Esophagus muscularis mucosa (tissue), 4 donors: ENCODE measurements at regions not wholly inside any gene's neighbourhood (a gene's known extent, or its start where the extent isn't known, plus 50 kb on each side); places are given as distances from the start of the nearest gene placed in this dataset.
A peak's percentile ranks its signal among the peaks of the same experiment; 100 is the strongest.
"Not testable (repeated sequence)": the region's sequence is repeated elsewhere in the genome, so short reads cannot be mapped to it uniquely, and the experiment has no call there.

Experiments used
- DNase-seq: peaks from one replicate; pipeline ENCODE4 v3.0.0-alpha.2; 2017; ENCODE audit errors: extremely low spot score
- H3K27ac ChIP-seq, 4 donors: fragments of 200-600 bp; sonication (generic); replicated peaks in 1 of 4; 1 replicate in 3 of 4; 2 replicates in 1 of 4; pipeline ENCODE4 v1.5.1; 2016 to 2019; ENCODE audit warnings: mild to moderate bottlenecking in 1 of 4
- H3K27me3 ChIP-seq, 4 donors: fragments of 200-600 bp; sonication (generic); one replicate each; pipeline versions ENCODE4 v1.5.1 to v1.6.0; 2016 to 2019
- H3K36me3 ChIP-seq, 4 donors: fragments of 200-600 bp; sonication (generic); one replicate each; pipeline ENCODE4 v1.5.1; 2016 to 2019
- H3K4me1 ChIP-seq, 4 donors: fragments of 200-600 bp; sonication (generic); one replicate each; pipeline ENCODE4 v1.5.1; 2016 to 2019
- H3K4me3 ChIP-seq, 4 donors: fragments of 200-600 bp; sonication (generic); 1 replicate in 2 of 4; 2 replicates in 2 of 4; pipeline ENCODE4 v1.5.1; 2016 to 2019; ENCODE audit warnings: mild to moderate bottlenecking in 4 of 4, moderate library complexity in 1 of 4
- H3K9me3 ChIP-seq, 4 donors: fragments of 200-600 bp; sonication (generic); 1 replicate in 3 of 4; 2 replicates in 1 of 4; pipeline ENCODE4 v1.5.1; 2016 to 2019
- EP300 ChIP-seq: sonication (generic); formaldehyde crosslinking; IDR thresholded peaks from one replicate; pipeline ENCODE4 v1.6.1; 2017; ENCODE audit warnings: antibody characterized with exemption
- POLR2A ChIP-seq: fragments of 450-650 bp; IDR thresholded peaks from one replicate; pipeline ENCODE4 v1.6.1; 2017; ENCODE audit warnings: antibody characterized with exemption, moderate library complexity, mild to moderate bottlenecking, low read depth
- POLR2AphosphoS5 ChIP-seq, 2 donors: sonication (generic); formaldehyde crosslinking; IDR thresholded peaks; one replicate each; pipeline ENCODE4 v1.6.1; 2017; ENCODE audit warnings: antibody characterized with exemption in 2 of 2
- WGBS: methylation state at CpG from one replicate; pipeline ENCODE4 v1.1.5; 2018; 5-methylcytosine and 5-hydroxymethylcytosine counted together
- intact Hi-C: fragments of 100-400 bp; cut with DNase I; formaldehyde crosslinking; loops from one replicate; pipeline ENCODE4 v1.15.1; 2023
- TF ChIP-seq, protein P1 (sequence below), 3 experiments: fragments of 200-600 bp in 2 of 3; fragments of 450-650 bp in 1 of 3; sonication (generic) in 2 of 3; IDR thresholded peaks; one replicate each; pipeline ENCODE4 v1.5.1; 2017 to 2019; ENCODE audit warnings: antibody characterized with exemption in 3 of 3, mild to moderate bottlenecking in 2 of 3, moderate library complexity in 1 of 3

- intact Hi-C loops: no loop called here
- WGBS: 59% methylated on average over 6 of the region's 6 CpGs
- Histone ChIP-seq H3K4me3 (no peak overlapping the region), H3K9me3 (no peaks in the 10 kb centered on the region), H3K36me3 (no peaks in the 10 kb centered on the region), H3K4me1 (no peaks in the 10 kb centered on the region), H3K27ac (no peak overlapping the region), H3K27me3 (no peaks in the 10 kb centered on the region)
- TF ChIP-seq, protein P1, sequence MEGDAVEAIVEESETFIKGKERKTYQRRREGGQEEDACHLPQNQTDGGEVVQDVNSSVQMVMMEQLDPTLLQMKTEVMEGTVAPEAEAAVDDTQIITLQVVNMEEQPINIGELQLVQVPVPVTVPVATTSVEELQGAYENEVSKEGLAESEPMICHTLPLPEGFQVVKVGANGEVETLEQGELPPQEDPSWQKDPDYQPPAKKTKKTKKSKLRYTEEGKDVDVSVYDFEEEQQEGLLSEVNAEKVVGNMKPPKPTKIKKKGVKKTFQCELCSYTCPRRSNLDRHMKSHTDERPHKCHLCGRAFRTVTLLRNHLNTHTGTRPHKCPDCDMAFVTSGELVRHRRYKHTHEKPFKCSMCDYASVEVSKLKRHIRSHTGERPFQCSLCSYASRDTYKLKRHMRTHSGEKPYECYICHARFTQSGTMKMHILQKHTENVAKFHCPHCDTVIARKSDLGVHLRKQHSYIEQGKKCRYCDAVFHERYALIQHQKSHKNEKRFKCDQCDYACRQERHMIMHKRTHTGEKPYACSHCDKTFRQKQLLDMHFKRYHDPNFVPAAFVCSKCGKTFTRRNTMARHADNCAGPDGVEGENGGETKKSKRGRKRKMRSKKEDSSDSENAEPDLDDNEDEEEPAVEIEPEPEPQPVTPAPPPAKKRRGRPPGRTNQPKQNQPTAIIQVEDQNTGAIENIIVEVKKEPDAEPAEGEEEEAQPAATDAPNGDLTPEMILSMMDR (IDR thresholded peaks at IDR 0.05): no peak
- no peak for TF ChIP-seq POLR2A
- no peak for TF ChIP-seq EP300
- TF ChIP-seq POLR2AphosphoS5 (IDR thresholded peaks at IDR 0.05): no peak
- DNase-seq: no peak
These were observed 69.7 kb downstream of the SPIN4 start for GRCh38 chrX:63281465-63281864.

- DNase-seq, H3K36me3 ChIP-seq, H3K27ac ChIP-seq, H3K4me1 ChIP-seq, H3K4me3 ChIP-seq, intact Hi-C loops, H3K9me3 ChIP-seq, H3K27me3 ChIP-seq: not testable (repeated sequence)
- WGBS: 77% methylated on average over 3 of the region's 3 CpGs
These were observed 73.7 kb downstream of the SPIN4 start for GRCh38 chrX:63277394-63277793.

GRCh38 chrX:63275127-63275526, 76.0 kb downstream of the SPIN4 start:
- H3K4me3 ChIP-seq: no peak overlapping the region
- no peaks in the 10 kb centered on the region for H3K27me3 ChIP-seq
- H3K4me1 ChIP-seq: no peaks in the 10 kb centered on the region
- TF ChIP-seq, protein P1 (IDR thresholded peaks at IDR 0.05): peak in 1 of 3 experiments; percentile 18
- TF ChIP-seq POLR2A: no peak
- no peak for DNase-seq
- no peaks in the 10 kb centered on the region for H3K36me3 ChIP-seq
- H3K27ac ChIP-seq: no peak overlapping the region
- intact Hi-C loops: no loop called here
- 41% methylated on average over 2 of the region's 2 CpGs for whole genome bisulfite sequencing
- no peaks in the 10 kb centered on the region for H3K9me3 ChIP-seq

DNA sequence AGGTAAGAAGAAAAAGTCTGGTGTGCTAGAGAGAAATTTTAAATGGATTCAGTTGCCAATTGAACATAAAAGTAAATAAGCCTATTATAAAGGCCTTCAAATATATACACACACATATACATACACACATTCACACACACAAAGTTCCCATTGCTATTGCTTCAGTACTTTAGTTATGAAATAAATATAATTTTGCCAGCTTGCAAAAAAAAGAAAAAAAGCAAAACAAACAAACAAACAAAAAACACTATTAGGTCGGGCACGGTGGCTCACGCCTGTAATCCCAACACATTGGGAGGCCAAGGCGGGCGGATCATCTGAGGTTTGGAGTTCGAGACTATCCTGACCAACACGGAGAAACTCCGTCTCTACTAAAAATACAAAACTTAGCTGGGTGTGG, 80.3 kb downstream of the SPIN4 start:
- Histone ChIP-seq H3K36me3 (no peaks in the 10 kb centered on the region), H3K27ac (no peak overlapping the region), H3K4me3 (no peak overlapping the region), H3K4me1 (no peaks in the 10 kb centered on the region), H3K27me3 (no peaks in the 10 kb centered on the region), H3K9me3 (no peaks in the 10 kb centered on the region)
- intact Hi-C loops: no loop called here
- 90% methylated on average over 8 of the region's 8 CpGs for WGBS
- DNase-seq: no peak
- TF ChIP-seq POLR2AphosphoS5 (IDR thresholded peaks at IDR 0.05): no peak
- TF ChIP-seq, protein P1 (IDR thresholded peaks at IDR 0.05): no peak
- no peak for TF ChIP-seq POLR2A
- no peak for TF ChIP-seq EP300

GRCh38 chrX:63258144-63258543, 93.0 kb downstream of the SPIN4 start:
- intact Hi-C loops: no loop called here
- TF ChIP-seq POLR2AphosphoS5 (IDR thresholded peaks at IDR 0.05) (no peak), POLR2A (no peak), EP300 (no peak)
- TF ChIP-seq, protein P1 (IDR thresholded peaks at IDR 0.05): no peak
- Histone ChIP-seq H3K27ac (no peak overlapping the region), H3K4me1 (no peaks in the 10 kb centered on the region), H3K9me3 (no peaks in the 10 kb centered on the region), H3K36me3 (no peaks in the 10 kb centered on the region), H3K4me3 (no peak overlapping the region), H3K27me3 (no peaks in the 10 kb centered on the region)
- DNase-seq: no peak
- 57% methylated on average over 1 of the region's 1 CpG for WGBS
